Ascending aorta (tissue), 2 donors: ENCODE measurements at regions not wholly inside any gene's neighbourhood (a gene's known extent, or its start where the extent isn't known, plus 50 kb on each side); places are given as distances from the start of the nearest gene placed in this dataset.

Experiments
- DNase-seq, 2 donors: peaks; one replicate each; pipeline ENCODE4 v3.0.0-alpha.2; 2019; ENCODE audit warnings: low spot score in 2 of 2
- H3K27ac ChIP-seq, 2 donors: fragments of 200-600 bp; sonication (generic); one replicate each; pipeline ENCODE4 v1.5.1; 2016 to 2017; ENCODE audit warnings: mild to moderate bottlenecking in 1 of 2
- H3K27me3 ChIP-seq: fragments of 200-600 bp; sonication (generic); one replicate; pipeline ENCODE4 v1.5.1; 2017
- H3K36me3 ChIP-seq, 2 donors: fragments of 200-600 bp; sonication (generic); one replicate each; pipeline ENCODE4 v1.5.1; 2016
- H3K4me1 ChIP-seq, 2 donors: fragments of 200-600 bp; sonication (generic); one replicate each; pipeline ENCODE4 v1.5.1; 2016 to 2017; ENCODE audit warnings: mild to moderate bottlenecking in 1 of 2
- H3K4me3 ChIP-seq, 2 donors: fragments of 200-600 bp; sonication (generic); one replicate each; pipeline ENCODE4 v1.5.1; 2016 to 2017; ENCODE audit warnings: mild to moderate bottlenecking in 1 of 2
- H3K9me3 ChIP-seq, 2 donors: fragments of 200-600 bp; sonication (generic); one replicate each; pipeline ENCODE4 v1.5.1; 2016
- CTCF ChIP-seq, 3 experiments: fragments of 200-600 bp in 2 of 3; fragments of 450-650 bp in 1 of 3; sonication (generic) in 2 of 3; IDR thresholded peaks; one replicate each; pipeline ENCODE4 v1.5.1; 2016 to 2019; ENCODE audit warnings: antibody characterized with exemption in 3 of 3, mild to moderate bottlenecking in 1 of 3, moderate library complexity in 1 of 3
- intact Hi-C: fragments of 100-400 bp; cut with DNase I; formaldehyde crosslinking; loops from one replicate; pipeline ENCODE4 v1.15.1; 2023

- intact Hi-C loops: no loop called here
- no peak overlapping the region for H3K27ac ChIP-seq
- no peak overlapping the region for H3K4me3 ChIP-seq
- H3K36me3 ChIP-seq: no peaks in the 10 kb centered on the region
- DNase-seq: no peak
- no peaks in the 10 kb centered on the region for H3K27me3 ChIP-seq
- H3K4me1 ChIP-seq: no peaks in the 10 kb centered on the region
- H3K9me3 ChIP-seq: no peaks in the 10 kb centered on the region
- no peak for TF ChIP-seq CTCF (IDR thresholded peaks at IDR 0.05)
Observed at GRCh38 chr7:115338016-115338415, 416.1 kb downstream of the MDFIC start.

GRCh38 chr7:115332691-115333090 lies 410.8 kb downstream of the MDFIC start:
- Histone ChIP-seq H3K4me3 (no peak overlapping the region), H3K36me3 (no peaks in the 10 kb centered on the region), H3K27ac (no peak overlapping the region), H3K27me3 (no peaks in the 10 kb centered on the region), H3K9me3 (no peaks in the 10 kb centered on the region), H3K4me1 (no peaks in the 10 kb centered on the region)
- DNase-seq: no peak
- no peak for TF ChIP-seq CTCF (IDR thresholded peaks at IDR 0.05)
- intact Hi-C loops: no loop called here

- no peaks in the 10 kb centered on the region for H3K9me3 ChIP-seq
- H3K4me1 ChIP-seq: no peaks in the 10 kb centered on the region
- H3K4me3 ChIP-seq: no peak overlapping the region
- no peak for TF ChIP-seq CTCF (IDR thresholded peaks at IDR 0.05)
- H3K36me3 ChIP-seq: no peaks in the 10 kb centered on the region
- no peak for DNase-seq
- no peaks in the 10 kb centered on the region for H3K27me3 ChIP-seq
- H3K27ac ChIP-seq: no peak overlapping the region
- intact Hi-C loops: no loop called here
Observed at GRCh38 chr7:115329006-115329405, 407.1 kb downstream of the MDFIC start.

GRCh38 chr7:115328018-115328417 lies 406.1 kb downstream of the MDFIC start:
- intact Hi-C loops: no loop called here
- H3K4me1 ChIP-seq: no peaks in the 10 kb centered on the region
- DNase-seq: no peak

GRCh38 chr7:115327326-115327725 lies 405.4 kb downstream of the MDFIC start:
- intact Hi-C loops: no loop called here

More at GRCh38 chr7:115328018-115328417, 406.1 kb downstream of the MDFIC start:
- no peak for TF ChIP-seq CTCF (IDR thresholded peaks at IDR 0.05)
- H3K4me3 ChIP-seq: no peak overlapping the region
- no peaks in the 10 kb centered on the region for H3K36me3 ChIP-seq
- no peak overlapping the region for H3K27ac ChIP-seq
- no peaks in the 10 kb centered on the region for H3K9me3 ChIP-seq
- H3K27me3 ChIP-seq: no peaks in the 10 kb centered on the region

More at GRCh38 chr7:115327326-115327725, 405.4 kb downstream of the MDFIC start:
- no peak for DNase-seq
- no peaks in the 10 kb centered on the region for H3K4me1 ChIP-seq
- H3K27ac ChIP-seq: no peak overlapping the region
- TF ChIP-seq CTCF (IDR thresholded peaks at IDR 0.05): no peak
- no peak overlapping the region for H3K4me3 ChIP-seq
- no peaks in the 10 kb centered on the region for H3K27me3 ChIP-seq
- H3K36me3 ChIP-seq: no peaks in the 10 kb centered on the region
- no peaks in the 10 kb centered on the region for H3K9me3 ChIP-seq
